ENCODE measurements at regions not wholly inside any gene's neighbourhood (a gene's known extent, or its start where the extent isn't known, plus 50 kb on each side); places are given as distances from the start of the nearest gene placed in this dataset.

GRCh38 chr5:152282331-152282730 lies 122.7 kb downstream of the NMUR2 start:
- Histone ChIP-seq H3K27ac (ENCODE audit: low read depth in 2 of 2, low read length in 2 of 2) (no peak overlapping the region), H3K9me3 (ENCODE audit: control insufficient read depth in 2 of 3, insufficient read depth in 1 of 3, low read length in 3 of 3) (peaks cover 0 to 7% (median 0%) of the 10 kb centered on the region in 3 donors), H3K4me1 (ENCODE audit: control insufficient read depth in 2 of 3, insufficient read depth in 2 of 3, low read depth in 1 of 3, low read length in 3 of 3) (no peaks in the 10 kb centered on the region), H3K9ac (ENCODE audit: low read length in 3 of 3) (no peak overlapping the region), H3K36me3 (ENCODE audit: control insufficient read depth in 2 of 3, insufficient read depth in 3 of 3, low read length in 3 of 3) (no peaks in the 10 kb centered on the region), H3K27me3 (ENCODE audit: control insufficient read depth, insufficient read depth, low read length) (no peaks in the 10 kb centered on the region), H3K4me3 (ENCODE audit: low read length in 3 of 3) (no peak overlapping the region)
- FAIRE-seq, result no peak
- TF ChIP-seq CTCF (IDR thresholded peaks at IDR 0.05; ENCODE audit: borderline replicate concordance, extremely low read depth, insufficient read depth), result no peak
- intact Hi-C loops (cut with DNase I), result no loop called here
- peak in 1 of 5 donors; percentile 6 for DNase-seq

- TF ChIP-seq CTCF (IDR thresholded peaks at IDR 0.05; ENCODE audit: borderline replicate concordance, extremely low read depth, insufficient read depth), result no peak
- intact Hi-C loops (cut with DNase I), result no loop called here
- no peaks in the 10 kb centered on the region for H3K4me1 ChIP-seq (ENCODE audit: control insufficient read depth in 2 of 3, insufficient read depth in 2 of 3, low read depth in 1 of 3, low read length in 3 of 3)
- H3K9ac ChIP-seq (ENCODE audit: low read length in 3 of 3), result no peak overlapping the region
- H3K36me3 ChIP-seq (ENCODE audit: control insufficient read depth in 2 of 3, insufficient read depth in 3 of 3, low read length in 3 of 3), result no peaks in the 10 kb centered on the region
- H3K27me3 ChIP-seq (ENCODE audit: control insufficient read depth, insufficient read depth, low read length), result no peaks in the 10 kb centered on the region
- H3K27ac ChIP-seq (ENCODE audit: low read depth in 2 of 2, low read length in 2 of 2), result no peak overlapping the region
- FAIRE-seq (no peak), DNase-seq (no peak)
- H3K4me3 ChIP-seq (ENCODE audit: low read length in 3 of 3), result no peak overlapping the region
- H3K9me3 ChIP-seq (ENCODE audit: control insufficient read depth in 2 of 3, insufficient read depth in 1 of 3, low read length in 3 of 3), result no peaks in the 10 kb centered on the region
These were observed 127.1 kb downstream of the NMUR2 start for GRCh38 chr5:152277936-152278335.

GRCh38 chr5:152274224-152274623 lies 130.9 kb downstream of the NMUR2 start:
- H3K27me3 ChIP-seq (ENCODE audit: control insufficient read depth, insufficient read depth, low read length), result no peaks in the 10 kb centered on the region
- H3K9ac ChIP-seq (ENCODE audit: low read length in 3 of 3), result no peak overlapping the region
- no peak for TF ChIP-seq CTCF (IDR thresholded peaks at IDR 0.05; ENCODE audit: borderline replicate concordance, extremely low read depth, insufficient read depth)
- no peak overlapping the region for H3K4me3 ChIP-seq (ENCODE audit: low read length in 3 of 3)
- H3K36me3 ChIP-seq (ENCODE audit: control insufficient read depth in 2 of 3, insufficient read depth in 3 of 3, low read length in 3 of 3), result no peaks in the 10 kb centered on the region
- H3K4me1 ChIP-seq (ENCODE audit: control insufficient read depth in 2 of 3, insufficient read depth in 2 of 3, low read depth in 1 of 3, low read length in 3 of 3), result no peaks in the 10 kb centered on the region
- H3K27ac ChIP-seq (ENCODE audit: low read depth in 2 of 2, low read length in 2 of 2), result no peak overlapping the region
- FAIRE-seq (no peak), DNase-seq (no peak)
- intact Hi-C loops (cut with DNase I), result no loop called here
- no peaks in the 10 kb centered on the region for H3K9me3 ChIP-seq (ENCODE audit: control insufficient read depth in 2 of 3, insufficient read depth in 1 of 3, low read length in 3 of 3)

- peak; percentile 3 for TF ChIP-seq CTCF (IDR thresholded peaks at IDR 0.05; ENCODE audit: borderline replicate concordance, extremely low read depth, insufficient read depth)
- Histone ChIP-seq H3K4me1 (ENCODE audit: control insufficient read depth in 2 of 3, insufficient read depth in 2 of 3, low read depth in 1 of 3, low read length in 3 of 3) (no peaks in the 10 kb centered on the region), H3K36me3 (ENCODE audit: control insufficient read depth in 2 of 3, insufficient read depth in 3 of 3, low read length in 3 of 3) (no peaks in the 10 kb centered on the region), H3K27me3 (ENCODE audit: control insufficient read depth, insufficient read depth, low read length) (no peaks in the 10 kb centered on the region), H3K4me3 (ENCODE audit: low read length in 3 of 3) (no peak overlapping the region), H3K27ac (ENCODE audit: low read depth in 2 of 2, low read length in 2 of 2) (no peak overlapping the region), H3K9me3 (ENCODE audit: control insufficient read depth in 2 of 3, insufficient read depth in 1 of 3, low read length in 3 of 3) (no peaks in the 10 kb centered on the region), H3K9ac (ENCODE audit: low read length in 3 of 3) (no peak overlapping the region)
- DNase-seq, result peak in 4 of 5 donors; percentile 16 to 32 (median 24)
- FAIRE-seq, result no peak
- intact Hi-C loops (cut with DNase I), result no loop called here
These were observed 133.7 kb downstream of the NMUR2 start for GRCh38 chr5:152271420-152271819.
